ENCODE measurements at regions not wholly inside any gene's neighbourhood (a gene's known extent, or its start where the extent isn't known, plus 50 kb on each side); places are given as distances from the start of the nearest gene placed in this dataset.

- TF ChIP-seq, protein P1, sequence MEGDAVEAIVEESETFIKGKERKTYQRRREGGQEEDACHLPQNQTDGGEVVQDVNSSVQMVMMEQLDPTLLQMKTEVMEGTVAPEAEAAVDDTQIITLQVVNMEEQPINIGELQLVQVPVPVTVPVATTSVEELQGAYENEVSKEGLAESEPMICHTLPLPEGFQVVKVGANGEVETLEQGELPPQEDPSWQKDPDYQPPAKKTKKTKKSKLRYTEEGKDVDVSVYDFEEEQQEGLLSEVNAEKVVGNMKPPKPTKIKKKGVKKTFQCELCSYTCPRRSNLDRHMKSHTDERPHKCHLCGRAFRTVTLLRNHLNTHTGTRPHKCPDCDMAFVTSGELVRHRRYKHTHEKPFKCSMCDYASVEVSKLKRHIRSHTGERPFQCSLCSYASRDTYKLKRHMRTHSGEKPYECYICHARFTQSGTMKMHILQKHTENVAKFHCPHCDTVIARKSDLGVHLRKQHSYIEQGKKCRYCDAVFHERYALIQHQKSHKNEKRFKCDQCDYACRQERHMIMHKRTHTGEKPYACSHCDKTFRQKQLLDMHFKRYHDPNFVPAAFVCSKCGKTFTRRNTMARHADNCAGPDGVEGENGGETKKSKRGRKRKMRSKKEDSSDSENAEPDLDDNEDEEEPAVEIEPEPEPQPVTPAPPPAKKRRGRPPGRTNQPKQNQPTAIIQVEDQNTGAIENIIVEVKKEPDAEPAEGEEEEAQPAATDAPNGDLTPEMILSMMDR (conservative IDR thresholded peaks at IDR 0.05; ENCODE audit: low read length), result no peak
- TF ChIP-seq EZH2phosphoT487 (IDR thresholded peaks at IDR 0.05; ENCODE audit: borderline replicate concordance), result no peak
These were observed 66.0 kb upstream of the FTH1 start for GRCh38 chr11:62033191-62034035.
